ENCODE measurements at regions not wholly inside any gene's neighbourhood (a gene's known extent, or its start where the extent isn't known, plus 50 kb on each side); places are given as distances from the start of the nearest gene placed in this dataset.
"Not testable (repeated sequence)": the region's sequence is repeated elsewhere in the genome, so short reads cannot be mapped to it uniquely, and the experiment has no call there.

DNA sequence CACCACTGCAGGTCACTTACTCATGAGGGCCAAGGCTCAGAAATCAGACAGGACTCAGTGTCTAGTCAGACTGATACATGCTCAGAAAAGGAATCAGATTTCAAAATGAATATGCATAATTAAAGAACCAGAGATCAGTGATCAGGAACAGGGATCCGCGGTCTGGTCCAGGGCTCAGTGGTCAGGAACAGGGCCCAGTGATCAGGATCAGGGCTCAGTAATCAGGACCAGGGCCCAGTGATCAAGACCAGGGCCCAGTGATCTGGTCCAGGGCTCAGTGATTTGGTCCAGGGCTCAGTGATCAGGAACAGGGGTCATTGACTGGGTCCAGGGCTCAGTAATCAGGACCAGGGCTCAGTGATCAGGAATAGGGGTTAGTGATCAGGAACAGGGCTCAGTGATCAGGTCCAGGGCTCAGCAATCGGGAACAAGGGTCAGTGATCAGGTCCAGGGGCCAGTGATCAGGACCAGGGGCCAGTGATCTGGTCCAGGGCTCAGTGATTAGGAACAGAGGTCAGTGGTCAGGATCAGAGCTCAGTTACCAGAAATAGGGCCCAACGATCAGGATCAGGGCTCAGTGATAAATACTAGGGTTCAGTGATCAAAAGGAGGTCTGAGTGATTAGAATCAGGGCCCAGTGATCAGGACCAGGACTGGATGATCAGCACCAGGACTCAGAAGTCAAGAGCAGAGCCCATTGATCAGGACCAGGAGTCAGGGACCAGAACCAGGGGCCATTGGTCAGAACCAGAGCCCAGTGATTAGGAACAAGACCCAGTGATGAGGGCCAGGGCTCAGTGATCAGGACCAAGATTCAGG, 175.3 kb downstream of the TMEM121 start:
- TF ChIP-seq, protein P1, sequence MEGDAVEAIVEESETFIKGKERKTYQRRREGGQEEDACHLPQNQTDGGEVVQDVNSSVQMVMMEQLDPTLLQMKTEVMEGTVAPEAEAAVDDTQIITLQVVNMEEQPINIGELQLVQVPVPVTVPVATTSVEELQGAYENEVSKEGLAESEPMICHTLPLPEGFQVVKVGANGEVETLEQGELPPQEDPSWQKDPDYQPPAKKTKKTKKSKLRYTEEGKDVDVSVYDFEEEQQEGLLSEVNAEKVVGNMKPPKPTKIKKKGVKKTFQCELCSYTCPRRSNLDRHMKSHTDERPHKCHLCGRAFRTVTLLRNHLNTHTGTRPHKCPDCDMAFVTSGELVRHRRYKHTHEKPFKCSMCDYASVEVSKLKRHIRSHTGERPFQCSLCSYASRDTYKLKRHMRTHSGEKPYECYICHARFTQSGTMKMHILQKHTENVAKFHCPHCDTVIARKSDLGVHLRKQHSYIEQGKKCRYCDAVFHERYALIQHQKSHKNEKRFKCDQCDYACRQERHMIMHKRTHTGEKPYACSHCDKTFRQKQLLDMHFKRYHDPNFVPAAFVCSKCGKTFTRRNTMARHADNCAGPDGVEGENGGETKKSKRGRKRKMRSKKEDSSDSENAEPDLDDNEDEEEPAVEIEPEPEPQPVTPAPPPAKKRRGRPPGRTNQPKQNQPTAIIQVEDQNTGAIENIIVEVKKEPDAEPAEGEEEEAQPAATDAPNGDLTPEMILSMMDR (IDR thresholded peaks at IDR 0.05; ENCODE audit: insufficient read depth, low read length): no peak
- no peak overlapping the region for H3K4me3 ChIP-seq (ENCODE audit: low read depth, low read length)
- no peak for DNase-seq (ENCODE audit: low read depth)

DNA sequence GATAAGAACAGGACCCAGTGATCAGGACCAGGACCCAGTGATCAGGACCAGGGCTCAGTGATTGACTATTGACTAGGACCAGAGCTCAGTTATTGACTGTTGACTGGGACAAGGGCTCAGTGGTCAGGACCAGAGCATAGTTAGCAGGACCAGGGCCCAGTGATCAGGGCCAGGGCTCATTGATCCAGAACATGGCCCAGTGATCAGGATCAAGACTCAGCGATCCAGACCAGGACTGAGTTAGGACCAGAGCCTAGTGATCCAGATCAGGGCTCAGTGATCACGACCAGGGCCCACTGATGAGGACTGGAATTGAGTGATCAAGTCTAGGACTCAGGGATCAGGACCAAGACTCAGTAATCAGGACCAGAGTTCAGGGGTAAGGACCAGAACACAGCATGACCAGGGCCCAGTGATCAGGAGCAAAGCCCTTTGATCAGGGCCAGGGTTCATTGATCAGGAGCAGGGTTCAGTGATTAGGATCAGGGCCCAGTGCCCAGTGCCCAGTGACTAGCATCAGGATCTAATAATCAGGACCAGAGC, 176.0 kb downstream of the TMEM121 start:
- DNase-seq (ENCODE audit: low read depth): no peak
- TF ChIP-seq, protein P1 (IDR thresholded peaks at IDR 0.05; ENCODE audit: insufficient read depth, low read length): no peak
- no peak overlapping the region for H3K4me3 ChIP-seq (ENCODE audit: low read depth, low read length)

DNA sequence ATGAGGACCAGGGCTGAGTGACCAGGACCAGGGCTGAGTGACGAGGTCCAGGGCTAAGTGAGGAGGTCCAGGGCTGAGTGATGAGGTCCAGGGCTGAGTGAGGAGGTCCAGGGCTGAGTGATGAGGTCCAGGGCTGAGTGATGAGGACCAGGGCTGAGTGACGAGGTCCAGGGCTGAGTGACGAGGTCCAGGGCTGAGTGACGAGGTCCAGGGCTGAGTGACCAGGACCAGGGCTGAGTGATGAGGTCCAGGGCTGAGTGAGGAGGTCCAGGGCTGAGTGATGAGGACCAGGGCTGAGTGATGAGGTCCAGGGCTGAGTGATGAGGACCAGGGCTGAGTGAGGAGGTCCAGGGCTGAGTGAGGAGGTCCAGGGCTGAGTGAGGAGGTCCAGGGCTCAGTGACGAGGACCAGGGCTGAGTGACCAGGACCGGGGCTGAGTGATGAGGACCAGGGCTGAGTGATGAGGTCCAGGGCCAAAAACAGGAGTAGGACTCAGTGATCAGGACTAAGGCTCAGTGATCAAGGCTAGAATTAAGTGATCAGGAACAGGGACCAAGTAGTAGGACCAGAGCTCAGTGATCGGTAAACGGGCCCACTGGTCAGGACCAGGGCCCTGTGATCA, 176.8 kb downstream of the TMEM121 start:
- DNase-seq (ENCODE audit: low read depth); H3K4me3 ChIP-seq (ENCODE audit: low read depth, low read length): not testable (repeated sequence)

DNA sequence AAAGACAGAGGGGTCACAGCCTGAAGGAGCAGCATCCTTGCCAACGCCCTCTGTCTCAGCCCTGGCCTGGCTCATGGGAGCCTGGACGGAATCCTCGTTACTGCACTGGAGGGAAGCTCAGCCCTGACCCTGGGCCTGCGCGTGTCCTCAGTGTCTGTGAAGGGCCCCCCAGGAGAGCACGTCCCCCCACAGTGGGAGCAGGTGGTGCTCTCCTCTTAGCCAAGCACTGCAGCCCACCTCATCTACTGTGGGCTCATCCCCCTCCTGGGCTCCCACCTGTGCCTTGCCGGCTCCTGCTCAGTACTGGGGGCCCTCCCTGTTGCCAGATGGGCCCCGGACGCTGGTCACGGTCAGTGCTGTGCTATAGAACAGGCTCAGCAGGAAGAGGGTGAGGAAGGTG, 177.7 kb downstream of the TMEM121 start:
- H3K4me3 ChIP-seq (ENCODE audit: low read depth, low read length); DNase-seq (ENCODE audit: low read depth): not testable (repeated sequence)

DNA sequence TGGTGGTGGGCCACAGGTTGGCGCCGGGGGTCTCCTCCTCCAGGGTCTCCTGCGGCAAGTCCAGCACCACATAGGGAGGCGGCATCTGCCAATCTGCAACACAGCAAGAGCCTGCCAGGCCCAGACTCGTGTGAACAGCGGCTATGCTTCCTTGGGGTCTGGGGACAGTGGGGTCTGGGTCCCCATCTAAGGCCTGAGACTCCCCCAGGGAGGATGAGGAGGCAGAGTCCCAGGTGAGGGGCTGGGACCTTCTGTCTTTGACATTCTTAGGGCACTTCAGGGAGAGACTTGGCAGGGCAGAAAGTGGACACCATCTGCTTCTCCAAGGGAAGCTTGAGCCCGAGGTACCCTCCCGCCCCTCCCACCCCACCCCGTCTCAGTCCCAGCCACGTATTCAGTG, 178.1 kb downstream of the TMEM121 start:
- not testable (repeated sequence) for DNase-seq (ENCODE audit: low read depth); H3K4me3 ChIP-seq (ENCODE audit: low read depth, low read length)

DNA sequence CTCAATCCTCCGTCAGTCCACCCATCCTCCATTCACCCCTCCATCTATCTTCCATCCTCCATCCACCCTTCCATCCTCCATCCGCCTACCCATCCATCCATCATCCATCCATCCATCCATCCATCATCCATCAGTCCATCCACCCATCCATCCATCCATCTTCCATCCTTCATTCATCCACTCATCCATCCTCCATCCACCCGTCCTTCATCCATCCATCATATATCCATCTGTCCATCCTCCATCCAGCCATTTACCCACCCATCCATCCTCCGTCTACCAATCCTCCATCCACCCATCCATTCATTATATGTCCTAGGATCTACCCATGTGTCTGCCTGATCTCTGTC, 179.1 kb downstream of the TMEM121 start:
- not testable (repeated sequence) for DNase-seq (ENCODE audit: low read depth); H3K4me3 ChIP-seq (ENCODE audit: low read depth, low read length)

DNA sequence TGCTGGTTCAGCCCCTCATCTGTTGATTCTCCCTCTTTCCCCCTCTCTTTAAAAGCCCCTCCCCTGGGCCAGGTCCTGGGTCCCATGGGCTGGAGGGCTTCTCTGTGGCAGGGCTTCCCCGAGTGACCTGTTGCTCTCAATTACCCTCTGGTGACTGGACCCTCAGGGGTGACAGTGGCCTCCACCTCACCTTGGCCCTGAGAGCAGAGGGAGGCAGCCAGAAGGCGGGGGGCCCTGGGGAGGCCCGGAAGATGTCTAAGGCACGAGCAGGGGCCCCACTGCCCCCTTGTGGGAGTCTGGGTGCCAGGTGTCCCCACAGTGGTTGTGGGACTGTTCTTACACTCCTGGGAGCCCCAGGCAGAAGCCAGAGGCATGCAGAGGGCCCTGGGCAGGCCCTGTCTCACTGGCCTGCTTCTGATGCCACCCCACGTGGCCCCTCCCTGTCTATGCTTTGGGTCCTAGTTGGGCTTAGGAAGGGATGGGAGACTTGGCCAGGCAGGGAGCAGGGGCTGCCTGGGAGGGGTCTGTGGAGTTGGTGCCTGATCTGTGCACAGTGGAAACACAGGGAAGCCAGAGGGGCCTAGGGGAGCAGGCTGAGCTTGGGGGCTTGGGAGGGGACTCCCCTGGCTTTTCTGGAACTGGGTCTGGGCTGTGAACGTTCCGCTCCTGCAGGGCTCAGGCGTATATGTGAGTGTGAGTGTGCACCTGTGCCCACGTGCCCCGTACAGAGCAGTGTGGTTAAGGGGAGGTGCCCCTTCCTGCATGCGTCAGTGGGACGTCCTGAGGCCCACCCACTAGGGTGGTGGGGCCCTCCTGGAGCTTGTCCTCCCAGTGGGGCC, 179.7 kb downstream of the TMEM121 start:
- not testable (repeated sequence) for H3K4me3 ChIP-seq (ENCODE audit: low read depth, low read length); DNase-seq (ENCODE audit: low read depth)

DNA sequence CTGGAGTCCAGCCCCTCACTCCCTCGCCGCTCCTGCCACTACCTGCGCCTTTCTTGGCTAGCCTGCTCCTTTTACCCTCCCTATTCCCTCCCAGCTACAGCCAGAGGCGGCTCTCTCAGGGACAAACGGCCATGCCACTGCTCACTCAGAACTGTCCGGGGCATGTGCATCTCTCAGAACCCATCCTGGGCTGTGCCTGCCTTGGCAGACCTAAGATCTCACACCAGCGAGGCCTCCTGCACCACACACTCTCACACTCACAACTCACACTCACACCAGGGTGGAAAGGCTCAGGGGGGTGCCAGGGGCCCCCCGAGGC, 180.3 kb downstream of the TMEM121 start:
- not testable (repeated sequence) for DNase-seq (ENCODE audit: low read depth); H3K4me3 ChIP-seq (ENCODE audit: low read depth, low read length)

DNA sequence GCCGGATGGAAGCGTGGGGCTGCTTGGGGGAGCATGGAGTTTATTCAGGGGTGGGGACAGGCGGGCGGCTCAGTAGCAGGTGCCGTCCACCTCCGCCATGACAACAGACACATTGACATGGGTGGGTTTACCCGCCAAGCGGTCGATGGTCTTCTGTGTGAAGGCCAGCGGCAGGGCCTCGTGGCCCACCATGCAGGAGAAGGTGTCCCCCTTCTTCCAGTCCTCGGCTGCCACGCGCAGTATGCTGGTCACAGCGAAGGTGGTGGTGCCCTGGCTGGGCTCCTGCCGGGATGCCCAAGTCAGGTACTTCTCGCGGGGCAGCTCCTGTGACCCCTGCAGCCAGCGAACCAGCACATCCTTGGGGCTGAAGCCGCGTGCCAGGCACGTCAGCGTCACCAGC, 180.7 kb downstream of the TMEM121 start:
- not testable (repeated sequence) for DNase-seq (ENCODE audit: low read depth); H3K4me3 ChIP-seq (ENCODE audit: low read depth, low read length)

DNA sequence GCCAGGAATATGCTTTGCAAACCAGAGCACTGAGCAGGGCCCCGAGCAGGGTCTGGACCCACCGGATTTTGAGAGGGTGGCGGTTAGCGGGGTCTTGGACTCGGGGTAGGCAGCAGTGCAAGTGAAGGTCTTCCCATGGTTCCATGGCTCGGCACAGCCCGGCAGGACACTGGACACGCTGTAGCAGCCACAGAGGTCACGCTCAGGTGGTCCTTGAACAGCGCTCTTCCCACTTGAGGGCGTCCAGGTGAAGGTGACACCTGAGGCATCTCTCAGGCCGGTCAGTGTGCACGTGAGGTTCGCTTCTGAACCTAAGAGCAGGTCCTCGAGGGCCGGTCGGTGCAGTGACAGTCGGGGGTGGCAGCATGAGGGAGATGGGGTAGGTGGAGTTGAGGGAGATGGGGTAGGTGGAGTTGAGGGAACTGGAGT, 181.4 kb downstream of the TMEM121 start:
- DNase-seq (ENCODE audit: low read depth): not testable (repeated sequence)

DNA sequence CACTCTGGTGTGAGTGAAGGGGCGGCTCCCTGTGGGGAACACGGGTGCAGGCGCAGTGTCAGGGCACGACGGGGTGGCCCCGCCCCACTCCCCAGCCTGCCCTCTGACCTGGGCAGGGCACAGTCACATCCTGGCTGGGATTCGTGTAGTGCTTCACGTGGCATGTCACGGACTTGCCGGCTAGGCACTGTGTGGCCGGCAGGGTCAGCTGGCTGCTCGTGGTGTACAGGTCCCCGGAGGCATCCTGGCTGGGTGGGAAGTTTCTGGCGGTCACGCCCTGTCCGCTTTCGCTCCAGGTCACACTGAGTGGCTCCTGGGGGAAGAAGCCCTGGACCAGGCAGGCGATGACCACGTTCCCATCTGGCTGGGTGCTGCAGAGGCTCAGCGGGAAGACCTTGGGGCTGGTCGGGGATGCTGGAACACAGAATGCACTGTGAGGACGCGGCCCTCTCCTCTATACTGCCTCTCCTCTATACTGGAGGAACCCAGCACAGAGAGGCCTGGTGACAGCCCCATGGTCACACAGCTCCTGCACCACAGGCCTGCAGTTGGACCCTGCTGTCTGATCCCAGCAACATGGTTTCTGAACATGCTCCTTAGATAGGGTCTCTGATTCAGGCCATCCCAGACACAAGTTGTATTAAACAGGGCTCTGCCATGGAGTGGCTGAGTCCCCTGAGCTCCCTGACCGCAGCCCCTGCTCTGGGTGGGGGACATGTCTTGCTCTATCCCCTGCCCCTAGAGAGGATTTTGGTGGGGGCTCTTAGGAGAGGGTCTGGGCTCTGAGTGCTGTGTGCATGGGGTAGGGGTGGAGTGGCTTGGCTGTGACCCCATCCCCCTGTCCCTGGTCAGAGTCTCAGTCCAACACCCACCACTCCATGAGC, 182.1 kb downstream of the TMEM121 start:
- not testable (repeated sequence) for H3K4me3 ChIP-seq (ENCODE audit: low read depth, low read length); DNase-seq (ENCODE audit: low read depth)

More for the DNA sequence above, 181.4 kb downstream of the TMEM121 start:
- H3K4me3 ChIP-seq (ENCODE audit: low read depth, low read length): not testable (repeated sequence)
